A549 (cell line): ENCODE measurements at regions not wholly inside any gene's neighbourhood (a gene's known extent, or its start where the extent isn't known, plus 50 kb on each side); places are given as distances from the start of the nearest gene placed in this dataset.

Experiments
- BHLHE40 ChIP-seq: IDR thresholded peaks from 2 replicates; pipeline ENCODE4 v1.6.1; 2012; ENCODE audit warnings: low read depth, low read length, inconsistent platforms
- CBX2 ChIP-seq: fragments of 200-600 bp; sonication (generic); IDR thresholded peaks from 2 replicates; pipeline ENCODE4 v1.6.1; 2016; ENCODE audit warnings: low read depth, mild to moderate bottlenecking, borderline replicate concordance
- EP300 ChIP-seq, 2 experiments: fragments of >200 bp; sonication (Bioruptor Twin); formaldehyde crosslinking; IDR thresholded peaks; 2 replicates in 1 of 2; 3 replicates in 1 of 2; pipeline ENCODE4 v1.6.1; 2016 to 2017
- ESRRA ChIP-seq: fragments of 150-350 bp; IDR thresholded peaks from 2 replicates; pipeline ENCODE4 v1.6.1; 2014; ENCODE audit warnings: mild to moderate bottlenecking, low read length, borderline replicate concordance
- SREBF2 ChIP-seq: fragments of 450-650 bp; IDR thresholded peaks from 2 replicates; pipeline ENCODE4 v1.6.1; 2014; ENCODE audit warnings: mild to moderate bottlenecking, moderate library complexity
- TF ChIP-seq, protein P1 (sequence below): fragments of >200 bp; sonication (Bioruptor Twin); formaldehyde crosslinking; IDR thresholded peaks from 3 replicates; pipeline ENCODE4 v1.5.1; 2016
- TF ChIP-seq, protein P2 (sequence below): fragments of 250-450 bp; sonication (Bioruptor Pico); IDR thresholded peaks from 2 replicates; pipeline ENCODE4 v1.5.0; 2021; ENCODE audit warnings: mild to moderate bottlenecking, moderate library complexity, borderline replicate concordance
- TF ChIP-seq, protein P3 (sequence below): fragments of 200-600 bp; sonication (generic); IDR thresholded peaks from 2 replicates; pipeline ENCODE4 v1.6.1; 2016; ENCODE audit warnings: antibody characterized with exemption, mild to moderate bottlenecking, moderate library complexity

DNA sequence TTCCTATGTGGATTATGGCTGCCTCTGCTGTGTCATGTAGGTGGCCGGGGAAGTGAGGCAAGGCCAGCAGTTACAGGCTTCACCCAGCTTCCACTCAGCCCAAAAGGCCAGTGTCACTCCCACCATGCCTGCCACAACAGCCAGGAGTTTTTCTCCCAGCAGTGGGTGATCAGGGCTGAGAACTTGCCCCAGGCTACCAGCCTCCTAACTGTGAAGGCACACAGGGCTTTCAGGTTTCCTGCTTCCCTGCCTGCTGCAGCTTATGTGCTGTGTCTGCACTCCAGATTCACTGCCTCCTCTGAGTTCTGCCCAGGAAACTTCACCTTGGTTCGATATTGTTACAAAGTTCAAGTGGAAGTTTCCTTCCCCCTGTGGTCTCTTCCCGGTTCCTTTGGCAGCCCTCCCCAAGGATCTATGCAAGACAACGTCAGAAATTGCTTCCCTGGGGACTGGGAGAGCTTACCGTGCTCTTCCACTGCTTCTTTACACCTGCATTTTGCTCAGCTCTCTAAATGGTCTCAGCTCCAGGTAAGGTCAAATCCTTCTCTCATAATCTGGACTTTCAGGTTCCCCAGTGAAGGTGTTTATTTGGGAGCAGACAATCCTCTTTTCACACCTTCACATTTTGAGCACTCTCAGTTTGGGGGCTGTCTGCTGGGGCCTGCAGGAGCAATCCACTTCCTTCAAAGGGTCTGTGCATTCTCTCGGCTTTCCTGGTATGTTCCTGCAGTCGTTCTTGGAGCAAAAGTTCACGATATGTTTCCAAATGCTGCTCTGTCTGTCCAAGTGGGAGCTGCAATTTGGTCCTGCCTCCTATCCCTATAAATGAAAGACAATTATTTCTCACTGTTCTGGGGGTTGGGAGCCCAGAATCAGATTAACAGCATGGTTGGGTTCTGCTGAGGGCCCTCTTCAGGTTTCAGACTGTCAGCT lies 1730.1 kb upstream of the PRR20A start:
- TF ChIP-seq, protein P1, sequence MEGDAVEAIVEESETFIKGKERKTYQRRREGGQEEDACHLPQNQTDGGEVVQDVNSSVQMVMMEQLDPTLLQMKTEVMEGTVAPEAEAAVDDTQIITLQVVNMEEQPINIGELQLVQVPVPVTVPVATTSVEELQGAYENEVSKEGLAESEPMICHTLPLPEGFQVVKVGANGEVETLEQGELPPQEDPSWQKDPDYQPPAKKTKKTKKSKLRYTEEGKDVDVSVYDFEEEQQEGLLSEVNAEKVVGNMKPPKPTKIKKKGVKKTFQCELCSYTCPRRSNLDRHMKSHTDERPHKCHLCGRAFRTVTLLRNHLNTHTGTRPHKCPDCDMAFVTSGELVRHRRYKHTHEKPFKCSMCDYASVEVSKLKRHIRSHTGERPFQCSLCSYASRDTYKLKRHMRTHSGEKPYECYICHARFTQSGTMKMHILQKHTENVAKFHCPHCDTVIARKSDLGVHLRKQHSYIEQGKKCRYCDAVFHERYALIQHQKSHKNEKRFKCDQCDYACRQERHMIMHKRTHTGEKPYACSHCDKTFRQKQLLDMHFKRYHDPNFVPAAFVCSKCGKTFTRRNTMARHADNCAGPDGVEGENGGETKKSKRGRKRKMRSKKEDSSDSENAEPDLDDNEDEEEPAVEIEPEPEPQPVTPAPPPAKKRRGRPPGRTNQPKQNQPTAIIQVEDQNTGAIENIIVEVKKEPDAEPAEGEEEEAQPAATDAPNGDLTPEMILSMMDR: no peak
- TF ChIP-seq, protein P2, sequence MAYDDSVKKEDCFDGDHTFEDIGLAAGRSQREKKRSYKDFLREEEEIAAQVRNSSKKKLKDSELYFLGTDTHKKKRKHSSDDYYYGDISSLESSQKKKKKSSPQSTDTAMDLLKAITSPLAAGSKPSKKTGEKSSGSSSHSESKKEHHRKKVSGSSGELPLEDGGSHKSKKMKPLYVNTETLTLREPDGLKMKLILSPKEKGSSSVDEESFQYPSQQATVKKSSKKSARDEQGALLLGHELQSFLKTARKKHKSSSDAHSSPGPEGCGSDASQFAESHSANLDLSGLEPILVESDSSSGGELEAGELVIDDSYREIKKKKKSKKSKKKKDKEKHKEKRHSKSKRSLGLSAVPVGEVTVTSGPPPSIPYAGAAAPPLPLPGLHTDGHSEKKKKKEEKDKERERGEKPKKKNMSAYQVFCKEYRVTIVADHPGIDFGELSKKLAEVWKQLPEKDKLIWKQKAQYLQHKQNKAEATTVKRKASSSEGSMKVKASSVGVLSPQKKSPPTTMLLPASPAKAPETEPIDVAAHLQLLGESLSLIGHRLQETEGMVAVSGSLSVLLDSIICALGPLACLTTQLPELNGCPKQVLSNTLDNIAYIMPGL (CRISPR knock-in tag): no peak
- TF ChIP-seq BHLHE40: no peak
- TF ChIP-seq SREBF2: no peak
- TF ChIP-seq CBX2: no peak
- TF ChIP-seq, protein P3, sequence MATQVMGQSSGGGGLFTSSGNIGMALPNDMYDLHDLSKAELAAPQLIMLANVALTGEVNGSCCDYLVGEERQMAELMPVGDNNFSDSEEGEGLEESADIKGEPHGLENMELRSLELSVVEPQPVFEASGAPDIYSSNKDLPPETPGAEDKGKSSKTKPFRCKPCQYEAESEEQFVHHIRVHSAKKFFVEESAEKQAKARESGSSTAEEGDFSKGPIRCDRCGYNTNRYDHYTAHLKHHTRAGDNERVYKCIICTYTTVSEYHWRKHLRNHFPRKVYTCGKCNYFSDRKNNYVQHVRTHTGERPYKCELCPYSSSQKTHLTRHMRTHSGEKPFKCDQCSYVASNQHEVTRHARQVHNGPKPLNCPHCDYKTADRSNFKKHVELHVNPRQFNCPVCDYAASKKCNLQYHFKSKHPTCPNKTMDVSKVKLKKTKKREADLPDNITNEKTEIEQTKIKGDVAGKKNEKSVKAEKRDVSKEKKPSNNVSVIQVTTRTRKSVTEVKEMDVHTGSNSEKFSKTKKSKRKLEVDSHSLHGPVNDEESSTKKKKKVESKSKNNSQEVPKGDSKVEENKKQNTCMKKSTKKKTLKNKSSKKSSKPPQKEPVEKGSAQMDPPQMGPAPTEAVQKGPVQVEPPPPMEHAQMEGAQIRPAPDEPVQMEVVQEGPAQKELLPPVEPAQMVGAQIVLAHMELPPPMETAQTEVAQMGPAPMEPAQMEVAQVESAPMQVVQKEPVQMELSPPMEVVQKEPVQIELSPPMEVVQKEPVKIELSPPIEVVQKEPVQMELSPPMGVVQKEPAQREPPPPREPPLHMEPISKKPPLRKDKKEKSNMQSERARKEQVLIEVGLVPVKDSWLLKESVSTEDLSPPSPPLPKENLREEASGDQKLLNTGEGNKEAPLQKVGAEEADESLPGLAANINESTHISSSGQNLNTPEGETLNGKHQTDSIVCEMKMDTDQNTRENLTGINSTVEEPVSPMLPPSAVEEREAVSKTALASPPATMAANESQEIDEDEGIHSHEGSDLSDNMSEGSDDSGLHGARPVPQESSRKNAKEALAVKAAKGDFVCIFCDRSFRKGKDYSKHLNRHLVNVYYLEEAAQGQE: no peak
- no peak for TF ChIP-seq ESRRA
- TF ChIP-seq EP300 (IDR thresholded peaks at IDR 0.05): no peak
